HepG2 (cell line): ENCODE measurements at regions not wholly inside any gene's neighbourhood (a gene's known extent, or its start where the extent isn't known, plus 50 kb on each side); places are given as distances from the start of the nearest gene placed in this dataset.

Experiments
- ATAC-seq: fragments of 200-7000 bp; cut with Tn5 transposase; 3 replicates; pipeline ENCODE4 v1.9.1; 2020; ENCODE audit warnings: mild to moderate bottlenecking, moderate library complexity
- BruUV-seq: library from RNA; stranded (reverse); fragments of 400-500 nt; replicated peaks from 2 replicates; lab custom pipeline; 2021; lab: Mats Ljungman, UMichigan
- CTCF ChIA-PET: fragments of 300-600 bp; formaldehyde crosslinking; extraction: SDS; loops from one replicate; lab custom pipeline; 2021; ENCODE audit warnings: low total read pairs, inconsistent platforms, low intra/inter-chr PET ratio; lab: Yijun Ruan, JAX
- POLR2A ChIA-PET: fragments of 350-600 bp; sonication (Branson Sonifier 250); formaldehyde crosslinking; loops from one replicate; lab custom pipeline; 2020; ENCODE audit warnings: antibody characterized with exemption, inconsistent platforms; lab: Yijun Ruan, JAX
- DNase-seq: peaks from one replicate; pipeline ENCODE4 v3.0.0-alpha.2; 2015; ENCODE audit warnings: low spot score
- FAIRE-seq: peaks from 3 replicates; lab custom pipeline; 2011; peaks lifted over from hg19 to GRCh38; lab: Jason Lieb, UNC
- H2AFZ ChIP-seq: one replicate; pipeline ENCODE4 v1.6.1; 2011; ENCODE audit warnings: low read length, inconsistent platforms
- H3K27ac ChIP-seq: fragments of 300-600 bp; 3 replicates; pipeline ENCODE4 v1.8.0; 2011; ENCODE audit warnings: mixed run types, mild to moderate bottlenecking, mixed read lengths, low read length, inconsistent platforms; ENCODE audit not compliant: insufficient read depth; ENCODE audit errors: extremely low read length
- H3K27me3 ChIP-seq, 2 experiments: fragments of 200-600 bp in 1 of 2; 2 replicates in 1 of 2; 3 replicates in 1 of 2; pipeline versions ENCODE4 v1.6.0 to v1.8.0; 2011; ENCODE audit warnings: low read length in 2 of 2, mild to moderate bottlenecking in 2 of 2, moderate library complexity in 2 of 2, inconsistent platforms in 1 of 2; ENCODE audit not compliant: insufficient read depth in 2 of 2, control insufficient read depth in 1 of 2
- H3K36me3 ChIP-seq, 2 experiments: fragments of 200-600 bp in 1 of 2; replicated peaks in 1 of 2; 2 replicates in 1 of 2; 3 replicates in 1 of 2; pipeline versions ENCODE4 v1.5.1 to v1.8.0; 2011; ENCODE audit warnings: low read length in 2 of 2, inconsistent platforms in 1 of 2; ENCODE audit not compliant: insufficient read depth in 2 of 2, control insufficient read depth in 1 of 2
- H3K4me1 ChIP-seq: 2 replicates; pipeline ENCODE4 v1.5.1; 2012; ENCODE audit warnings: low read length, inconsistent platforms; ENCODE audit not compliant: insufficient read depth
- H3K4me2 ChIP-seq: 2 replicates; pipeline ENCODE4 v1.6.0; 2011; ENCODE audit warnings: low read depth, low read length, inconsistent platforms
- H3K4me3 ChIP-seq, 3 experiments: fragments of 200-600 bp in 1 of 3; sonication (generic), shearing (Covaris generic) in 1 of 3; replicated peaks in 1 of 3; 2 replicates each; pipeline ENCODE4 v1.5.1; 2011 to 2016; ENCODE audit warnings: low read length in 3 of 3, inconsistent platforms in 2 of 3, low read depth in 2 of 3, mild to moderate bottlenecking in 2 of 3, control low read depth in 1 of 3, mixed read lengths in 1 of 3; ENCODE audit not compliant: insufficient read depth in 1 of 3
- H3K79me2 ChIP-seq: one replicate; pipeline ENCODE4 v1.6.1; 2011; ENCODE audit warnings: low read length, inconsistent platforms; ENCODE audit not compliant: insufficient read depth
- H3K9ac ChIP-seq: 2 replicates; pipeline ENCODE4 v1.6.0; 2011; ENCODE audit warnings: mild to moderate bottlenecking, low read depth, low read length, inconsistent platforms; ENCODE audit not compliant: insufficient read depth
- H3K9me3 ChIP-seq: 2 replicates; pipeline ENCODE4 v1.5.1; 2012; ENCODE audit warnings: mild to moderate bottlenecking, low read length
- H4K20me1 ChIP-seq: 2 replicates; pipeline ENCODE4 v1.6.0; 2011; ENCODE audit warnings: inconsistent platforms, mild to moderate bottlenecking, low read length, moderate library complexity; ENCODE audit not compliant: insufficient read depth
- CEBPB ChIP-seq: IDR thresholded peaks from 2 replicates; pipeline ENCODE4 v1.6.1; 2011; ENCODE audit warnings: low read depth, low read length, improper control_type of control experiment, borderline replicate concordance
- SSRP1 ChIP-seq: IDR thresholded peaks from 2 replicates; pipeline ENCODE4 v1.6.1; 2016; ENCODE audit warnings: control low read depth
- ZNF484 ChIP-seq: sonication (generic); formaldehyde crosslinking; IDR thresholded peaks from 2 replicates; pipeline ENCODE4 v1.5.1; 2020; ENCODE audit warnings: mild to moderate bottlenecking, low read depth, missing genetic modification reagents, borderline replicate concordance
- ZNF550 ChIP-seq: sonication (generic); formaldehyde crosslinking; IDR thresholded peaks from 2 replicates; pipeline ENCODE4 v1.4.0; 2020; ENCODE audit warnings: mild to moderate bottlenecking, missing genetic modification reagents, borderline replicate concordance
- WGBS: methylation state at CpG from one replicate; pipeline ENCODE4 v1.1.6; 2017; ENCODE audit warnings: low lambda C conversion rate; 5-methylcytosine and 5-hydroxymethylcytosine counted together
- in situ Hi-C: cut with HindIII; loops from 2 replicates; pipeline ENCODE4 v1.10.0; 2017; ENCODE audit warnings: low pct_unique_long_range_greater_than_20kb; ENCODE audit not compliant: extremely low pct_ligation_motif_present
- intact Hi-C: fragments of 100-400 bp; cut with micrococcal nuclease; formaldehyde crosslinking; loops from one replicate; pipeline ENCODE4 v1.10.0; 2022; ENCODE audit not compliant: unreplicated experiment
- TF ChIP-seq, protein P1 (sequence below): sonication (generic); formaldehyde crosslinking; conservative IDR thresholded peaks from 2 replicates; pipeline ENCODE4 v1.8.0; 2022; ENCODE audit warnings: mild to moderate bottlenecking, moderate library complexity, missing genetic modification reagents
- TF ChIP-seq, protein P2 (sequence below): fragments of 450-650 bp; IDR thresholded peaks from 2 replicates; pipeline ENCODE4 v1.6.1; 2017; ENCODE audit warnings: mild to moderate bottlenecking
- TF ChIP-seq, protein P3 (sequence below): sonication (generic); formaldehyde crosslinking; IDR thresholded peaks from 2 replicates; pipeline ENCODE4 v1.5.1; 2020; ENCODE audit warnings: mild to moderate bottlenecking, missing genetic modification reagents, moderate library complexity
- TF ChIP-seq, protein P4 (sequence below): sonication (generic); formaldehyde crosslinking; IDR thresholded peaks from 2 replicates; pipeline ENCODE4 v1.4.0; 2020; ENCODE audit warnings: missing genetic modification reagents

DNA sequence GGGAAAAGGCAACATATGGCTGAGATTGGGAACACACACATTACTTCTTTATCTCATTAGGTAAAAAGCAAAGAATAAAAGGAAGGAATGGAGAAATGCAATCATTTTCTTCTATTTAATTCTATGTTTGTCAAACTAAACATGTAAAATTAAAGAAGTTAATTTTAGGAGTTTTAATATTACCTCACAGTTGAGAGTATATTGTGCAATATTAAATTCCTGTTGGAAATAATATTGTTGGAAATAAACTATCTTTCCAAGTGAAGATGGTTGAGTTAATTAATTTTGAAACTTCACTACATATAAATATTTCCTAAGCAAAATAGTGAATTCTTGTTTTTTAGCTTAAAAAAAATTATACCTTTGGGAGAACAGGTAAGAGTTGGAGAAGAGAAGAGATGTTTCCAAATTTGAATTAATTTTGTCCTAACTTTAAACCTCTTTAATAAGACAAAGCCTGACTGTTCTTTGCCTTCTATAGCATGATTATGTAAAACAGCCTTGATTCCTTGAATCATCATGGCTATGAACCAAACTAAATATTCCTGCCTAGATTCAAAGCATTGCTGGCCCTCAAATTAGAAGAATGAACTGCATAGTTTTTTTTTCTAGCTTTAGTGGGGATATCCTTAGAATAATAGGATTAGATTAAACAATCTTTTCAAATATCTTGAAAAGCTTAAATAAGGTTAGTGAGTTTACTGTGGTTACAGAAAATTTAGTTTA is 1349.1 kb upstream of the ADGRB3 start:
- DNase-seq, result no peak
- no peak overlapping the region for H3K9ac ChIP-seq
- no peak for TF ChIP-seq ZNF484 (CRISPR knock-in tag)
- peak; percentile 71; the same call in 1 of the 2 replicates for TF ChIP-seq CEBPB
- no peak for TF ChIP-seq SSRP1 (CRISPR knock-in tag)
- H4K20me1 ChIP-seq, result no peaks in the 10 kb centered on the region
- H3K4me2 ChIP-seq, result no peak overlapping the region
- BruUV-seq, result no TSS peak
- H3K27me3 ChIP-seq, result no peaks in the 10 kb centered on the region
- H2AFZ ChIP-seq, result no peak overlapping the region
- ATAC-seq, result no peak
- no peaks in the 10 kb centered on the region for H3K4me1 ChIP-seq
- FAIRE-seq, result no peak
- in situ Hi-C loops (no loop called here), intact Hi-C loops (no loop called here)
- H3K36me3 ChIP-seq, result no peaks in the 10 kb centered on the region
- no peak overlapping the region for H3K27ac ChIP-seq
- ChIA-PET POLR2A (no interaction called here), CTCF (no interaction called here)
- H3K9me3 ChIP-seq, result no peaks in the 10 kb centered on the region
- H3K79me2 ChIP-seq, result no peaks in the 10 kb centered on the region
- no peak overlapping the region for H3K4me3 ChIP-seq

DNA sequence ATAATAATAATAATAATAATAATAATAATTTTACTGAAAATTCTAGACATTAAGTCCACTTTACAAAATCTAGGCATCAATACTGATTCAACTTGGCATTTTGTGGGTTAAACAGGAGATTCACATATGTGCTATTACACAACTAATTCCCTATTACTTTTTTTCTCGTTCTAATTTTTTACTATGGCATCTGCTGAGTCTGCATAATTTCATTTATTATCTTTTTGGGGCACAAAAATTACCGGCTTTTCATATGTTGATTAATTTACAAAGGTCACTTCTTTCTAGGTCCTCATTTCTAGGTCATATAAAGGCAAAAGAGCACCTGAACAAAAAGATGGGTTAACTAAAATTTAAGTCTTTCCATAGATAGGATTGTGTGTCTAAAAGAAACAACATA is 1357.8 kb upstream of the ADGRB3 start:
- H2AFZ ChIP-seq, result no peak overlapping the region
- no peaks in the 10 kb centered on the region for H3K36me3 ChIP-seq
- no peaks in the 10 kb centered on the region for H4K20me1 ChIP-seq
- BruUV-seq, result no TSS peak
- no peak overlapping the region for H3K4me3 ChIP-seq
- intact Hi-C loops (no loop called here), in situ Hi-C loops (no loop called here)
- ChIA-PET CTCF (no interaction called here), POLR2A (no interaction called here)
- H3K27me3 ChIP-seq, result no peaks in the 10 kb centered on the region
- H3K4me2 ChIP-seq, result no peak overlapping the region
- H3K27ac ChIP-seq, result no peak overlapping the region
- no peak for DNase-seq
- ATAC-seq, result no peak
- WGBS, result 0% methylated on average over 2 of the region's 2 CpGs
- H3K9ac ChIP-seq, result no peak overlapping the region
- FAIRE-seq, result no peak
- H3K4me1 ChIP-seq, result no peaks in the 10 kb centered on the region
- no peaks in the 10 kb centered on the region for H3K9me3 ChIP-seq
- H3K79me2 ChIP-seq, result no peaks in the 10 kb centered on the region
- TF ChIP-seq, protein P1, sequence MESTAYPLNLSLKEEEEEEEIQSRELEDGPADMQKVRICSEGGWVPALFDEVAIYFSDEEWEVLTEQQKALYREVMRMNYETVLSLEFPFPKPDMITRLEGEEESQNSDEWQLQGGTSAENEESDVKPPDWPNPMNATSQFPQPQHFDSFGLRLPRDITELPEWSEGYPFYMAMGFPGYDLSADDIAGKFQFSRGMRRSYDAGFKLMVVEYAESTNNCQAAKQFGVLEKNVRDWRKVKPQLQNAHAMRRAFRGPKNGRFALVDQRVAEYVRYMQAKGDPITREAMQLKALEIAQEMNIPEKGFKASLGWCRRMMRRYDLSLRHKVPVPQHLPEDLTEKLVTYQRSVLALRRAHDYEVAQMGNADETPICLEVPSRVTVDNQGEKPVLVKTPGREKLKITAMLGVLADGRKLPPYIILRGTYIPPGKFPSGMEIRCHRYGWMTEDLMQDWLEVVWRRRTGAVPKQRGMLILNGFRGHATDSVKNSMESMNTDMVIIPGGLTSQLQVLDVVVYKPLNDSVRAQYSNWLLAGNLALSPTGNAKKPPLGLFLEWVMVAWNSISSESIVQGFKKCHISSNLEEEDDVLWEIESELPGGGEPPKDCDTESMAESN (CRISPR knock-in tag), result no peak
- TF ChIP-seq, protein P2, sequence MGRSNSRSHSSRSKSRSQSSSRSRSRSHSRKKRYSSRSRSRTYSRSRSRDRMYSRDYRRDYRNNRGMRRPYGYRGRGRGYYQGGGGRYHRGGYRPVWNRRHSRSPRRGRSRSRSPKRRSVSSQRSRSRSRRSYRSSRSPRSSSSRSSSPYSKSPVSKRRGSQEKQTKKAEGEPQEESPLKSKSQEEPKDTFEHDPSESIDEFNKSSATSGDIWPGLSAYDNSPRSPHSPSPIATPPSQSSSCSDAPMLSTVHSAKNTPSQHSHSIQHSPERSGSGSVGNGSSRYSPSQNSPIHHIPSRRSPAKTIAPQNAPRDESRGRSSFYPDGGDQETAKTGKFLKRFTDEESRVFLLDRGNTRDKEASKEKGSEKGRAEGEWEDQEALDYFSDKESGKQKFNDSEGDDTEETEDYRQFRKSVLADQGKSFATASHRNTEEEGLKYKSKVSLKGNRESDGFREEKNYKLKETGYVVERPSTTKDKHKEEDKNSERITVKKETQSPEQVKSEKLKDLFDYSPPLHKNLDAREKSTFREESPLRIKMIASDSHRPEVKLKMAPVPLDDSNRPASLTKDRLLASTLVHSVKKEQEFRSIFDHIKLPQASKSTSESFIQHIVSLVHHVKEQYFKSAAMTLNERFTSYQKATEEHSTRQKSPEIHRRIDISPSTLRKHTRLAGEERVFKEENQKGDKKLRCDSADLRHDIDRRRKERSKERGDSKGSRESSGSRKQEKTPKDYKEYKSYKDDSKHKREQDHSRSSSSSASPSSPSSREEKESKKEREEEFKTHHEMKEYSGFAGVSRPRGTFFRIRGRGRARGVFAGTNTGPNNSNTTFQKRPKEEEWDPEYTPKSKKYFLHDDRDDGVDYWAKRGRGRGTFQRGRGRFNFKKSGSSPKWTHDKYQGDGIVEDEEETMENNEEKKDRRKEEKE, result no peak
- TF ChIP-seq ZNF550, result no peak
- TF ChIP-seq, protein P3, sequence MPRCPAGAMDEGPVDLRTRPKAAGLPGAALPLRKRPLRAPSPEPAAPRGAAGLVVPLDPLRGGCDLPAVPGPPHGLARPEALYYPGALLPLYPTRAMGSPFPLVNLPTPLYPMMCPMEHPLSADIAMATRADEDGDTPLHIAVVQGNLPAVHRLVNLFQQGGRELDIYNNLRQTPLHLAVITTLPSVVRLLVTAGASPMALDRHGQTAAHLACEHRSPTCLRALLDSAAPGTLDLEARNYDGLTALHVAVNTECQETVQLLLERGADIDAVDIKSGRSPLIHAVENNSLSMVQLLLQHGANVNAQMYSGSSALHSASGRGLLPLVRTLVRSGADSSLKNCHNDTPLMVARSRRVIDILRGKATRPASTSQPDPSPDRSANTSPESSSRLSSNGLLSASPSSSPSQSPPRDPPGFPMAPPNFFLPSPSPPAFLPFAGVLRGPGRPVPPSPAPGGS (CRISPR knock-in tag), result no peak
- TF ChIP-seq, protein P4, sequence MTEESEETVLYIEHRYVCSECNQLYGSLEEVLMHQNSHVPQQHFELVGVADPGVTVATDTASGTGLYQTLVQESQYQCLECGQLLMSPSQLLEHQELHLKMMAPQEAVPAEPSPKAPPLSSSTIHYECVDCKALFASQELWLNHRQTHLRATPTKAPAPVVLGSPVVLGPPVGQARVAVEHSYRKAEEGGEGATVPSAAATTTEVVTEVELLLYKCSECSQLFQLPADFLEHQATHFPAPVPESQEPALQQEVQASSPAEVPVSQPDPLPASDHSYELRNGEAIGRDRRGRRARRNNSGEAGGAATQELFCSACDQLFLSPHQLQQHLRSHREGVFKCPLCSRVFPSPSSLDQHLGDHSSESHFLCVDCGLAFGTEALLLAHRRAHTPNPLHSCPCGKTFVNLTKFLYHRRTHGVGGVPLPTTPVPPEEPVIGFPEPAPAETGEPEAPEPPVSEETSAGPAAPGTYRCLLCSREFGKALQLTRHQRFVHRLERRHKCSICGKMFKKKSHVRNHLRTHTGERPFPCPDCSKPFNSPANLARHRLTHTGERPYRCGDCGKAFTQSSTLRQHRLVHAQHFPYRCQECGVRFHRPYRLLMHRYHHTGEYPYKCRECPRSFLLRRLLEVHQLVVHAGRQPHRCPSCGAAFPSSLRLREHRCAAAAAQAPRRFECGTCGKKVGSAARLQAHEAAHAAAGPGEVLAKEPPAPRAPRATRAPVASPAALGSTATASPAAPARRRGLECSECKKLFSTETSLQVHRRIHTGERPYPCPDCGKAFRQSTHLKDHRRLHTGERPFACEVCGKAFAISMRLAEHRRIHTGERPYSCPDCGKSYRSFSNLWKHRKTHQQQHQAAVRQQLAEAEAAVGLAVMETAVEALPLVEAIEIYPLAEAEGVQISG, result no peak
